Neural cell (in vitro differentiated cells): ENCODE measurements at regions not wholly inside any gene's neighbourhood (a gene's known extent, or its start where the extent isn't known, plus 50 kb on each side); places are given as distances from the start of the nearest gene placed in this dataset.

Experiments
- EP300 ChIP-seq: fragments of 450-650 bp; conservative IDR thresholded peaks from 2 replicates; pipeline ENCODE4 v1.6.1; 2014; ENCODE audit warnings: antibody characterized with exemption, mild to moderate bottlenecking, moderate library complexity; ENCODE audit not compliant: poor library complexity, severe bottlenecking
- EZH2 ChIP-seq: fragments of 200-600, 300-800 bp; shearing (Covaris generic), sonication (generic); IDR thresholded peaks from 2 replicates; pipeline ENCODE4 v1.6.1; 2014; ENCODE audit warnings: antibody characterized with exemption, low read length, borderline replicate concordance, mild to moderate bottlenecking; ENCODE audit not compliant: insufficient read depth, poor library complexity, severe bottlenecking
- MXI1 ChIP-seq: fragments of 450-650 bp; conservative IDR thresholded peaks from 2 replicates; pipeline ENCODE4 v1.6.1; 2014; ENCODE audit warnings: antibody characterized with exemption, mild to moderate bottlenecking; ENCODE audit not compliant: poor library complexity, severe bottlenecking
- POLR2AphosphoS5 ChIP-seq: IDR thresholded peaks from 2 replicates; pipeline ENCODE4 v1.6.1; 2012
- TF ChIP-seq, protein P1 (sequence below): fragments of 450-650 bp; IDR thresholded peaks from 2 replicates; pipeline ENCODE4 v1.5.1; 2014; ENCODE audit warnings: antibody characterized with exemption, mild to moderate bottlenecking, moderate library complexity; ENCODE audit not compliant: poor library complexity, severe bottlenecking
- TF ChIP-seq, protein P2 (sequence below): IDR thresholded peaks from 2 replicates; pipeline ENCODE4 v1.6.1; 2012; ENCODE audit warnings: borderline replicate concordance

DNA sequence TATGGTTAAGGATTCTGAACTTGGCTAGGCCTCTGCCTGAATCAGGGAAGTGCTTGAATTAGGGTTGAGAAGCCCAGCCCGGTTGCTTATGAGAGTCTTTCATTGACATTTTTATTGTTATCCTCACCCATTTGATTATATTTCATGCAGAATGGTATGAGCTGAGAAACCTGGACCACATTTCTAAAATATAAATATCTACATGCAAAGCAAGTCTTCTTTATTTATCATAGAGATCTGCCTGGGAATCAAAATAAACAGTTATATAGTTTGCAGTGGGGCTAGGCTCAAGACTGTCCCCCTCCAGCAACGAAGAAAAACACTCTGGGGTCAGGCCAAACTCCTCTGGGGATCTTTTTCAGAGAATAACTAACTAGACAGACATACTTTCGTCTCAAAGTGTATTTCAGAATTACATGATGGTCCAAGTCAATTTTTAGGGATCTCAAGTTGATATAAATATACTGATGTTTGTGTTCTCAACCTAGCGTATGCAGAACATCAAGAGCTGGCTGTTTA, 675.4 kb upstream of the NR2F2 start:
- TF ChIP-seq, protein P1, sequence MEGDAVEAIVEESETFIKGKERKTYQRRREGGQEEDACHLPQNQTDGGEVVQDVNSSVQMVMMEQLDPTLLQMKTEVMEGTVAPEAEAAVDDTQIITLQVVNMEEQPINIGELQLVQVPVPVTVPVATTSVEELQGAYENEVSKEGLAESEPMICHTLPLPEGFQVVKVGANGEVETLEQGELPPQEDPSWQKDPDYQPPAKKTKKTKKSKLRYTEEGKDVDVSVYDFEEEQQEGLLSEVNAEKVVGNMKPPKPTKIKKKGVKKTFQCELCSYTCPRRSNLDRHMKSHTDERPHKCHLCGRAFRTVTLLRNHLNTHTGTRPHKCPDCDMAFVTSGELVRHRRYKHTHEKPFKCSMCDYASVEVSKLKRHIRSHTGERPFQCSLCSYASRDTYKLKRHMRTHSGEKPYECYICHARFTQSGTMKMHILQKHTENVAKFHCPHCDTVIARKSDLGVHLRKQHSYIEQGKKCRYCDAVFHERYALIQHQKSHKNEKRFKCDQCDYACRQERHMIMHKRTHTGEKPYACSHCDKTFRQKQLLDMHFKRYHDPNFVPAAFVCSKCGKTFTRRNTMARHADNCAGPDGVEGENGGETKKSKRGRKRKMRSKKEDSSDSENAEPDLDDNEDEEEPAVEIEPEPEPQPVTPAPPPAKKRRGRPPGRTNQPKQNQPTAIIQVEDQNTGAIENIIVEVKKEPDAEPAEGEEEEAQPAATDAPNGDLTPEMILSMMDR = no peak
- TF ChIP-seq EP300 (no peak), EZH2 (no peak), POLR2AphosphoS5 (no peak), MXI1 (no peak)
- TF ChIP-seq, protein P2, sequence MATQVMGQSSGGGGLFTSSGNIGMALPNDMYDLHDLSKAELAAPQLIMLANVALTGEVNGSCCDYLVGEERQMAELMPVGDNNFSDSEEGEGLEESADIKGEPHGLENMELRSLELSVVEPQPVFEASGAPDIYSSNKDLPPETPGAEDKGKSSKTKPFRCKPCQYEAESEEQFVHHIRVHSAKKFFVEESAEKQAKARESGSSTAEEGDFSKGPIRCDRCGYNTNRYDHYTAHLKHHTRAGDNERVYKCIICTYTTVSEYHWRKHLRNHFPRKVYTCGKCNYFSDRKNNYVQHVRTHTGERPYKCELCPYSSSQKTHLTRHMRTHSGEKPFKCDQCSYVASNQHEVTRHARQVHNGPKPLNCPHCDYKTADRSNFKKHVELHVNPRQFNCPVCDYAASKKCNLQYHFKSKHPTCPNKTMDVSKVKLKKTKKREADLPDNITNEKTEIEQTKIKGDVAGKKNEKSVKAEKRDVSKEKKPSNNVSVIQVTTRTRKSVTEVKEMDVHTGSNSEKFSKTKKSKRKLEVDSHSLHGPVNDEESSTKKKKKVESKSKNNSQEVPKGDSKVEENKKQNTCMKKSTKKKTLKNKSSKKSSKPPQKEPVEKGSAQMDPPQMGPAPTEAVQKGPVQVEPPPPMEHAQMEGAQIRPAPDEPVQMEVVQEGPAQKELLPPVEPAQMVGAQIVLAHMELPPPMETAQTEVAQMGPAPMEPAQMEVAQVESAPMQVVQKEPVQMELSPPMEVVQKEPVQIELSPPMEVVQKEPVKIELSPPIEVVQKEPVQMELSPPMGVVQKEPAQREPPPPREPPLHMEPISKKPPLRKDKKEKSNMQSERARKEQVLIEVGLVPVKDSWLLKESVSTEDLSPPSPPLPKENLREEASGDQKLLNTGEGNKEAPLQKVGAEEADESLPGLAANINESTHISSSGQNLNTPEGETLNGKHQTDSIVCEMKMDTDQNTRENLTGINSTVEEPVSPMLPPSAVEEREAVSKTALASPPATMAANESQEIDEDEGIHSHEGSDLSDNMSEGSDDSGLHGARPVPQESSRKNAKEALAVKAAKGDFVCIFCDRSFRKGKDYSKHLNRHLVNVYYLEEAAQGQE = no peak
